ENCODE measurements at regions not wholly inside any gene's neighbourhood (a gene's known extent, or its start where the extent isn't known, plus 50 kb on each side); places are given as distances from the start of the nearest gene placed in this dataset.

DNA sequence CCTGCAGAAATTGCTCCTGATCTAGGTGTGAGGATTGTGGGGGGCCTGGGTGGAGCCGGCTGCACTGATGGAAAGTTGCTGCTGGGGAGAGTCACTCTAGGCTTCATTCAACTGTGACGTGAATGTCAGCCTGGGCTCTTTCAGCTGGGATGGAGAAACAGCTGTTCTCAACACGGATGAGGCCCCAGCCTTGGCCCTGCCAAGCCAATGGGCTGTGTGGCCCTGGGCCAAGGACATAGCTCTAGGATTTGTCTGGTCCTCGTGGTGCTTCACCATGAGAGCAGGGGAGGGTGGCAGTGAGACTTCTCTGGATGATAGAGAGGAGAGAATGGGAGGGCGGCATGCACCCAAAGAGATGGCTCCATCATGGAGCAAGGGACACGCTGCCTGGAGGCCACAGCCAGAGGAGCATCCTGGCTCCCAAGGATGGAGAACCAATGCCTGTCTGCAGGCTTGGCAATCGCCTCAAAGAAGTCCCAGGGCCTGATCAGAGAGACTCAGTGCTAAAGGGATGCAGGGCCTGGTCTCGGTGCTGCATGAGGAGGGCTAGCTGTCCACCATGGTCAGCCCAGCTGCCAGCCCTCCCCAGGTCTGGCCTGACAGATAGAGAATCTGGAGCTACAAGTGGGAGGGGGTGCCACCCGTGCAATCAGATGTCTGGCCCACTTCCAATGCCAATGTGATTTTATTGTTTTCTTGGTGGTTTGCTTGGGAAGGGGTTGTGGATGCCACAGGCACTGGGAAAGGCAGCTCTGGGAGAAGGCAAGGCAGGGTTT, 141.0 kb downstream of the GADD45G start:
- TF ChIP-seq, protein P1, sequence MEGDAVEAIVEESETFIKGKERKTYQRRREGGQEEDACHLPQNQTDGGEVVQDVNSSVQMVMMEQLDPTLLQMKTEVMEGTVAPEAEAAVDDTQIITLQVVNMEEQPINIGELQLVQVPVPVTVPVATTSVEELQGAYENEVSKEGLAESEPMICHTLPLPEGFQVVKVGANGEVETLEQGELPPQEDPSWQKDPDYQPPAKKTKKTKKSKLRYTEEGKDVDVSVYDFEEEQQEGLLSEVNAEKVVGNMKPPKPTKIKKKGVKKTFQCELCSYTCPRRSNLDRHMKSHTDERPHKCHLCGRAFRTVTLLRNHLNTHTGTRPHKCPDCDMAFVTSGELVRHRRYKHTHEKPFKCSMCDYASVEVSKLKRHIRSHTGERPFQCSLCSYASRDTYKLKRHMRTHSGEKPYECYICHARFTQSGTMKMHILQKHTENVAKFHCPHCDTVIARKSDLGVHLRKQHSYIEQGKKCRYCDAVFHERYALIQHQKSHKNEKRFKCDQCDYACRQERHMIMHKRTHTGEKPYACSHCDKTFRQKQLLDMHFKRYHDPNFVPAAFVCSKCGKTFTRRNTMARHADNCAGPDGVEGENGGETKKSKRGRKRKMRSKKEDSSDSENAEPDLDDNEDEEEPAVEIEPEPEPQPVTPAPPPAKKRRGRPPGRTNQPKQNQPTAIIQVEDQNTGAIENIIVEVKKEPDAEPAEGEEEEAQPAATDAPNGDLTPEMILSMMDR (IDR thresholded peaks at IDR 0.05; ENCODE audit: control extremely low read depth in 1 of 3, insufficient read depth in 1 of 3, low read depth in 1 of 3, low read length in 3 of 3): no peak
- TF ChIP-seq HDAC2 (IDR thresholded peaks at IDR 0.05; ENCODE audit: borderline replicate concordance in 1 of 2, low read depth in 2 of 2, low read length in 2 of 2): no peak

Measured in H1 (cell line).